Immature natural killer cell (primary cell): ENCODE measurements at regions not wholly inside any gene's neighbourhood (a gene's known extent, or its start where the extent isn't known, plus 50 kb on each side); places are given as distances from the start of the nearest gene placed in this dataset.

Experiments
- DNase-seq, 3 donors: peaks; one replicate each; pipeline ENCODE4 v3.0.0; 2022; ENCODE audit warnings: mixed read lengths in 1 of 3
- H3K27ac Mint-ChIP-seq, 6 donors: one replicate each; pipeline ENCODE4 v1.8.0; 2020; ENCODE audit warnings: mixed read lengths in 6 of 6, mild to moderate bottlenecking in 5 of 6, inconsistent platforms in 4 of 6, moderate library complexity in 3 of 6
- H3K27me3 Mint-ChIP-seq, 3 donors: one replicate each; pipeline ENCODE4 v1.8.0; 2020 to 2021; ENCODE audit warnings: low read depth in 3 of 3, mild to moderate bottlenecking in 3 of 3, mixed read lengths in 3 of 3, moderate library complexity in 3 of 3, inconsistent platforms in 1 of 3
- H3K36me3 Mint-ChIP-seq, 3 donors: one replicate each; pipeline ENCODE4 v1.8.0; 2020; ENCODE audit warnings: mixed read lengths in 3 of 3, inconsistent platforms in 2 of 3, mild to moderate bottlenecking in 2 of 3
- H3K4me1 Mint-ChIP-seq, 2 donors: one replicate each; pipeline ENCODE4 v1.8.0; 2020; ENCODE audit warnings: inconsistent platforms in 2 of 2, mild to moderate bottlenecking in 2 of 2, mixed read lengths in 2 of 2, moderate library complexity in 1 of 2
- H3K4me3 Mint-ChIP-seq, 5 donors: one replicate each; pipeline ENCODE4 v1.8.0; 2020; ENCODE audit warnings: mild to moderate bottlenecking in 5 of 5, mixed read lengths in 5 of 5, inconsistent platforms in 3 of 5, moderate library complexity in 3 of 5
- H3K9me3 Mint-ChIP-seq, 6 donors: one replicate each; pipeline ENCODE4 v1.8.0; 2020; ENCODE audit warnings: mild to moderate bottlenecking in 6 of 6, mixed read lengths in 6 of 6, inconsistent platforms in 4 of 6, moderate library complexity in 3 of 6

DNA sequence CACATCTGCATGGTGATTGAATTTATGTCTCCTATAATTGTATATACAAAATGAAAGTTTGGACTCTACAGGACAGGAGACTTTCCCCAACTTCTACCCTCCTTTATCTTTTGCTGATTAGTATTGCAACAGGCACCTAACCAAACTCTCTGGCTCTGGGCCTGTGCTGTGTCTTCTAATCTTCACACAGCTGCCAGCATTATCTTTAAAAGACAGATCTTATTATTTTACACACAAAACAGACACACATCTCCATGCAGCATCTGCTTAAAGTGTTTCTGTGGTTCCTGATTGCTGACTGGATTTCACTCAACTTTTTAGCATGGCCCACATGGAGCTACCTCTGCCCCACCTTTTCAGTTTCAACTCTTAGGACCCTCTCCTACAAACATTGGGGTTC, 154.9 kb upstream of the PELI2 start:
- no peaks in the 10 kb centered on the region for H3K9me3 Mint-ChIP-seq
- H3K27me3 Mint-ChIP-seq = peaks cover 0 to 2% (median 0%) of the 10 kb centered on the region in 3 donors
- H3K27ac Mint-ChIP-seq = no peak overlapping the region
- no peak overlapping the region for H3K4me3 Mint-ChIP-seq
- H3K36me3 Mint-ChIP-seq = no peaks in the 10 kb centered on the region
- no peak for DNase-seq
- no peaks in the 10 kb centered on the region for H3K4me1 Mint-ChIP-seq

- Mint-ChIP-seq H3K27ac (no peak overlapping the region), H3K9me3 (no peaks in the 10 kb centered on the region), H3K27me3 (peaks cover 0 to 2% (median 0%) of the 10 kb centered on the region in 3 donors), H3K36me3 (no peaks in the 10 kb centered on the region), H3K4me1 (no peaks in the 10 kb centered on the region), H3K4me3 (no peak overlapping the region)
- no peak for DNase-seq
These were observed 154.1 kb upstream of the PELI2 start for GRCh38 chr14:55964091-55964490.

GRCh38 chr14:55964821-55965220, 153.4 kb upstream of the PELI2 start:
- Mint-ChIP-seq H3K4me1 (no peaks in the 10 kb centered on the region), H3K27me3 (peaks cover 0 to 3% (median 0%) of the 10 kb centered on the region in 3 donors), H3K9me3 (no peaks in the 10 kb centered on the region), H3K4me3 (no peak overlapping the region), H3K27ac (no peak overlapping the region), H3K36me3 (no peaks in the 10 kb centered on the region)
- no peak for DNase-seq

- Mint-ChIP-seq H3K27ac (no peak overlapping the region), H3K27me3 (peaks cover 0 to 5% (median 0%) of the 10 kb centered on the region in 3 donors), H3K4me1 (no peaks in the 10 kb centered on the region), H3K4me3 (no peak overlapping the region), H3K36me3 (no peaks in the 10 kb centered on the region), H3K9me3 (no peaks in the 10 kb centered on the region)
- DNase-seq = no peak
These were observed 152.4 kb upstream of the PELI2 start for GRCh38 chr14:55965851-55966250.

GRCh38 chr14:55968741-55969140, 149.5 kb upstream of the PELI2 start:
- Mint-ChIP-seq H3K4me1 (no peaks in the 10 kb centered on the region), H3K4me3 (no peak overlapping the region), H3K27ac (no peak overlapping the region), H3K27me3 (peaks cover 0 to 4% (median 0%) of the 10 kb centered on the region in 3 donors), H3K36me3 (no peaks in the 10 kb centered on the region), H3K9me3 (no peaks in the 10 kb centered on the region)
- no peak for DNase-seq

DNA sequence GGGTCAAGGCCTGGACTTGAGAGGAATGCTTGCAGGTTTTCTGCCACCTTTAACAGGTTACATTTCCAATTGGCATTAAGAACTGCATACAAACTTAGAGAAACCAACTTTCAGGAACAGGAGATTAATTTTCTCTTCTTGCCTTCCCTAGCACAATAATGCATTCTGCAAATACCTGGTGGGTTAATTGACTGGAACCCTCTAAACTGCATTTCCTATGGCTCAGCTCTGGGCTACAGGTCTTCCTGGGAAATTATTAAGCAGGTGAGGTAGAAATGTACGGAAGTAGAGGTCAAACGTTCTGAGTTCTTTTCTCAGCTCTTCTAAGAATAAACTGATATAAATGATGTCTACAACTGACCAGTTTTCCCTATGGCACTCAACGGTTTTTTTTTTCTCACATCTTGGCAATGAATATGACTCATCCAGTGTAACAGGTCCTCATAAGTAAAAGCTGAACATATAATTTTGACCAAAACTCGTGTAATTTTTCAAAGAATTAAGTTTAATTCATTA, 144.9 kb upstream of the PELI2 start:
- DNase-seq = no peak
- H3K27me3 Mint-ChIP-seq = peaks cover 0 to 4% (median 0%) of the 10 kb centered on the region in 3 donors
- no peaks in the 10 kb centered on the region for H3K36me3 Mint-ChIP-seq
- no peaks in the 10 kb centered on the region for H3K4me1 Mint-ChIP-seq
- no peak overlapping the region for H3K4me3 Mint-ChIP-seq
- no peaks in the 10 kb centered on the region for H3K9me3 Mint-ChIP-seq
- H3K27ac Mint-ChIP-seq = no peak overlapping the region

- H3K36me3 Mint-ChIP-seq = no peaks in the 10 kb centered on the region
- H3K4me3 Mint-ChIP-seq = no peak overlapping the region
- no peak for DNase-seq
- peaks cover 0 to 4% (median 0%) of the 10 kb centered on the region in 3 donors for H3K27me3 Mint-ChIP-seq
- H3K4me1 Mint-ChIP-seq = no peaks in the 10 kb centered on the region
- H3K9me3 Mint-ChIP-seq = no peaks in the 10 kb centered on the region
- no peak overlapping the region for H3K27ac Mint-ChIP-seq
These were observed 144.1 kb upstream of the PELI2 start for GRCh38 chr14:55973911-55974630.

DNA sequence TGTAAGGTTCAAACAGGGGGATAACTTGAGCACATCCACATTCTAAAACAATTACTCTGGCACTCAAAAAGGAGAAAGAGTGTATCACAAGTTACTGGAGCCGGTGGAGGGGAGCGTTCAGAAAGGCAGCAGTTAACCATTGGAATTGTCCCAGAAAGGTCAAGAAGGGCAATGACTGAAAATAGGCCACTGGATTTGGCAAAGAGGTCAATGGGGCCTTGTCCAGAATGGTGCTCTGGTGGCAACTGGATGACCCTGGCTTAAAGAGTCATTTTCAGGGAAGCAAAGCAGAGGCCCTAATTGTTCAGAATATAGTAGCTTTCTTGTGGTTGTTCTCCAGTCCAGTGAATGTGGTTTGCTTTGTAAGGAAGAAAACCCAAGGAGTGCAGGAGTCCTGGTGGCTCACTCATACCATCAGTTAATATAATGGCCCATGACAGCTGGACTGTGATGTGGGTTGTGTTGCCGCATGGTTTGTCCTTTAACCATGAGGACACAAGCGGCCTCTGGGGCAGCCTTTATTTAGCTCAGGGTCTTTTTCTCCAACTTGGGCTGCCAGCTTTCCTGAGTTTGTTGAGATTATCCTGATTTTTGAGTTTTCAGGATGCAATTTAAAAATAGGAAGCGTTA, 142.8 kb upstream of the PELI2 start:
- H3K27me3 Mint-ChIP-seq = peaks cover 0 to 2% (median 0%) of the 10 kb centered on the region in 3 donors
- H3K4me1 Mint-ChIP-seq = no peaks in the 10 kb centered on the region
- no peak overlapping the region for H3K27ac Mint-ChIP-seq
- no peaks in the 10 kb centered on the region for H3K36me3 Mint-ChIP-seq
- no peak overlapping the region for H3K4me3 Mint-ChIP-seq
- DNase-seq = no peak
- H3K9me3 Mint-ChIP-seq = no peaks in the 10 kb centered on the region

DNA sequence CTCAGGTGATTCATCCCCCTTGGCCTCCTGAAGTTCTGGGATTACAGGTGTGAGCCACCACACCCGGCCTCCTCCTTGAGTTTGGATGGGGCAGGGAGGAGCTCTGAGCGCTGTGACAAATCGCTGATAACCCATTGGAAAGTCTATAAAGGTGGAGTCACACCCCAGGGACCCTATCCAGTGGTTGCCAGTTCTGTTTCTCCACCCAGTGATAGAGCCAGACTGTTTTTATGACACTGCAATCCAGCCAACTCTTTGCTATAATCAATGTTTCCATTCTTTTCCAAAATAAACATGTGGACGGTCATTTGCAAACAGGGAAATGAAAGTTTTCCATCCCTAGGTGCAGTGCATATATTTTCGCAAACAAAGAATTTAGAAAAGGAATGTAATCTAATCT, 142.0 kb upstream of the PELI2 start:
- DNase-seq = no peak
- Mint-ChIP-seq H3K4me1 (no peaks in the 10 kb centered on the region), H3K9me3 (peaks cover 0 to 2% (median 0%) of the 10 kb centered on the region in 6 donors), H3K27ac (no peak overlapping the region), H3K27me3 (no peaks in the 10 kb centered on the region), H3K4me3 (no peak overlapping the region), H3K36me3 (no peaks in the 10 kb centered on the region)

- no peak for DNase-seq
- H3K27ac Mint-ChIP-seq = no peak overlapping the region
These were observed 141.6 kb upstream of the PELI2 start for GRCh38 chr14:55976655-55977054.

DNA sequence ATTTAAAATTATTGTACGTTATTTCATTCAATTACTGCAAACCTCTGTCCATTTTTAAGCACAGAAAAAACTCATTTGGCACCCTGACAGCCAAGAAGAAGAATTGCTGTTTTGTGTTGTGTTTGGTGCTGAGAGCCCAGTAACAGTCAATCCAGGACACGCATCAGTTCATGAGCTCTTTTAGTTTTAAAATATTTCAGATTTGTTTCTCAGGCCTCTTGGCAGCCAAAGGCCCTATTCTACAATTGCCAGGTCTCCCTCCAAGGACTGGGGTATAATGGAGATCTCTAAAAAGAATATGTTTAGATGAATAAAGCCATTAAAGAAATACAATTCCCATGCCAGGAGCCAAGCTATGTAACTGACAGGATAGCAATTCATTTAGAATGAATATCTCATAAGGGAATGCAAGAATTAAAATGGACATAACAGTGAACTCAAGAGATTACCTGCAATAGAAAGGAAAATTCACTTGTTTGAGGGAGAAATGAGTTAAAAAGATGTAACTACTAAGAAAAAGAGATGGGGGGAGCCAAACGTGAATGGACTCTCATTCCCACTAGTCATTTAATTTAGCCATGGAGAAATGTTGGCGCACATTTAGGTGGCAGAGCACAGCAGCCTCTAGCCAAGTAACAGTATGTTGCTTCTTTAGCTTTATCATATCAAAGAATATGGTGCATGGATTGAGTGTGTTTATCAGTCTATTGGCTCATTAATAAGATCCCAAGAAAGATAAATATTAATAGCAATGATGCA, 140.6 kb upstream of the PELI2 start:
- no peak for DNase-seq
- Mint-ChIP-seq H3K36me3 (no peaks in the 10 kb centered on the region), H3K9me3 (peaks cover 0 to 2% (median 0%) of the 10 kb centered on the region in 6 donors), H3K27ac (no peak overlapping the region), H3K4me1 (no peaks in the 10 kb centered on the region), H3K4me3 (no peak overlapping the region), H3K27me3 (peaks cover 0 to 2% (median 0%) of the 10 kb centered on the region in 3 donors)

More at GRCh38 chr14:55976655-55977054, 141.6 kb upstream of the PELI2 start:
- no peaks in the 10 kb centered on the region for H3K4me1 Mint-ChIP-seq
- H3K4me3 Mint-ChIP-seq = no peak overlapping the region
- H3K9me3 Mint-ChIP-seq = peaks cover 0 to 2% (median 0%) of the 10 kb centered on the region in 6 donors
- peaks cover 0 to 2% (median 0%) of the 10 kb centered on the region in 3 donors for H3K27me3 Mint-ChIP-seq
- no peaks in the 10 kb centered on the region for H3K36me3 Mint-ChIP-seq

GRCh38 chr14:55979096-55979495, 139.1 kb upstream of the PELI2 start:
- no peak for DNase-seq
- Mint-ChIP-seq H3K27me3 (peaks cover 0 to 3% (median 2%) of the 10 kb centered on the region in 3 donors), H3K4me3 (no peak overlapping the region), H3K9me3 (peaks cover 0 to 2% (median 0%) of the 10 kb centered on the region in 6 donors), H3K36me3 (no peaks in the 10 kb centered on the region), H3K4me1 (no peaks in the 10 kb centered on the region), H3K27ac (no peak overlapping the region)

- peaks cover 0 to 2% (median 0%) of the 10 kb centered on the region in 6 donors for H3K9me3 Mint-ChIP-seq
- DNase-seq = no peak
- no peaks in the 10 kb centered on the region for H3K36me3 Mint-ChIP-seq
- H3K27ac Mint-ChIP-seq = no peak overlapping the region
- H3K27me3 Mint-ChIP-seq = peaks cover 0 to 3% (median 2%) of the 10 kb centered on the region in 3 donors
- no peaks in the 10 kb centered on the region for H3K4me1 Mint-ChIP-seq
- H3K4me3 Mint-ChIP-seq = no peak overlapping the region
These were observed 138.4 kb upstream of the PELI2 start for GRCh38 chr14:55979781-55980180.

- no peak for DNase-seq
- Mint-ChIP-seq H3K27me3 (peaks cover 0 to 9% (median 2%) of the 10 kb centered on the region in 3 donors), H3K4me3 (no peak overlapping the region), H3K4me1 (no peaks in the 10 kb centered on the region), H3K36me3 (no peaks in the 10 kb centered on the region), H3K27ac (no peak overlapping the region), H3K9me3 (peaks cover 0 to 2% (median 0%) of the 10 kb centered on the region in 6 donors)
These were observed 137.2 kb upstream of the PELI2 start for GRCh38 chr14:55980970-55981369.
